ENCODE measurements at regions not wholly inside any gene's neighbourhood (a gene's known extent, or its start where the extent isn't known, plus 50 kb on each side); places are given as distances from the start of the nearest gene placed in this dataset.

DNA sequence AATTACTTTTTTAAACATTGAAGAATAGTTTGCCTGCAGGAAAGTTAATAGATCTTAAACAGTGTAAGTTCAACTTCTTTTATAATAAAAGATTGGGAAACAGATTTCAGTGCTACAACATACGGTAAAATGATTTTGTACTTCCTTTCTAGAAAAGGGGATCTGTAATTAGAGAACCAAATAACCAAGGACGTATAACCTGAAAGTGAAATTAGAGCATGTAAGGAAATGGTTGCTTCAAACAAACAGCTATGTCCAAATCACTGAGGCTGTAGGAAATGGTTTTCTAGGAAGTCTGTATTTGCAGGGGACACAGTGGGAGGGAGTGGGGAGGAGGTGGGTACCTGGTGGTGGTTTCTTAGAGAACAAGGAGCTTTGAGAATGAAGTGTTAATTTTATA is 57.9 kb upstream of the EXOC6 start:
- DNase-seq (ENCODE audit: low spot score) = peak; percentile 18

DNA sequence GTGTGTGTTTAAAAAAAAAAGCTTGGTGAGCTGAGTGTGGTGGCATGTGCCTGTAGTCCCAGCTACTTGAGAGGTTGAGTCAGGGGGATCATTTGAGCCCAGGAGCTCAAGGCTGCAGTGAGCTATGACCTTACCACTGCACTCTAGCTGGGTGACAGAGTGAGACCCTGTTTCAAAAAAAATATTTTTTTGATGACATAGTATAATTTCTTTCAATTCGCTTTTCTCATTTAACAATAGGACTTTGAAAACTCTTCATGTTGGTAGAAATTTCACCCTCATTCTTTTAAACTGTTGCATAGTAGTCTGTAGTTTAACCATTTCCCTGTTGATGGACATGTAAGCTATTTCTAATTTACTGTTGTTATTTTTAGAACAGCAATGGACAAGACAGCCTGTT is 55.7 kb upstream of the EXOC6 start:
- no peak for DNase-seq (ENCODE audit: low spot score)

Measured in NAMALWA (cell line).